ENCODE measurements at regions not wholly inside any gene's neighbourhood (a gene's known extent, or its start where the extent isn't known, plus 50 kb on each side); places are given as distances from the start of the nearest gene placed in this dataset.

GRCh38 chr15:70347321-70348225 lies 249.9 kb upstream of the TLE3 start:
- H3K4me2 ChIP-seq (ENCODE audit: insufficient read depth, insufficient read length, low read length): no peak overlapping the region
- Mint-ChIP-seq H3K36me3 (ENCODE audit: insufficient read depth in 1 of 3, low read depth in 3 of 3) (no peaks in the 10 kb centered on the region; a peak in 1 of 7 replicates), H3K4me3 (no peak overlapping the region), H3K9me3 (no peaks in the 10 kb centered on the region), H3K4me1 (peaks cover 6 to 7% of the 10 kb centered on the region in 2 experiments), H3K27me3 (ENCODE audit: low read depth) (no peaks in the 10 kb centered on the region; the same call in 1 of the 2 replicates), H3K27ac (no peak overlapping the region)
- TF ChIP-seq CTCF (conservative IDR thresholded peaks at IDR 0.05): no peak
- no peak overlapping the region for H3K9ac ChIP-seq (ENCODE audit: extremely low read depth, insufficient read length, low read length)
- no peak overlapping the region for H3K4ac ChIP-seq (ENCODE audit: low read depth, low read length)
- H2AFZ ChIP-seq (ENCODE audit: low read length): no peak overlapping the region
- H2BK15ac ChIP-seq (ENCODE audit: low read depth, low read length): no peak overlapping the region
- no peak overlapping the region for H3K14ac ChIP-seq (ENCODE audit: insufficient read depth, low read length)
- no peak for DNase-seq
- H2BK5ac ChIP-seq (ENCODE audit: insufficient read length, low read length): no peak overlapping the region
- H3K79me1 ChIP-seq (ENCODE audit: insufficient read depth, low read depth, low read length, poor library complexity, severe bottlenecking): no peaks in the 10 kb centered on the region
- no peak overlapping the region for H3K23ac ChIP-seq (ENCODE audit: insufficient read length, low read depth, low read length)
- H3K4me1 ChIP-seq (ENCODE audit: insufficient read depth, low read length): peaks cover 3% of the 10 kb centered on the region; the same call in 1 of the 2 replicates
- no peak overlapping the region for H2BK12ac ChIP-seq (ENCODE audit: insufficient read length, low read depth, low read length)
- H3K9me3 ChIP-seq (ENCODE audit: control insufficient read depth, low read depth, low read length): no peaks in the 10 kb centered on the region
- no peaks in the 10 kb centered on the region for H3K79me2 ChIP-seq (ENCODE audit: insufficient read depth, low read length)
- no peak overlapping the region for H4K8ac ChIP-seq (replicated peaks; ENCODE audit: insufficient read length, low read depth, low read length)
- no peak overlapping the region for H4K91ac ChIP-seq (ENCODE audit: insufficient read length, low read depth, low read length)
- no peaks in the 10 kb centered on the region for H4K20me1 ChIP-seq (ENCODE audit: control insufficient read depth, insufficient read depth, insufficient read length)
- no peaks in the 10 kb centered on the region for H3K27me3 ChIP-seq (ENCODE audit: insufficient read depth, low read length)
- WGBS (ENCODE audit: extremely low coverage, insufficient read length, low lambda C conversion rate): no CpG with 5 or more reads among the region's 7 CpGs
- no peak overlapping the region for H3K18ac ChIP-seq (ENCODE audit: insufficient read length, low read depth, low read length)
- H2BK120ac ChIP-seq (ENCODE audit: low read depth, low read length, poor library complexity, severe bottlenecking): no peak overlapping the region
- H3K23me2 ChIP-seq (ENCODE audit: insufficient read length, low read depth, low read length, poor library complexity, severe bottlenecking): no peaks in the 10 kb centered on the region
- H3K56ac ChIP-seq (ENCODE audit: insufficient read length, low read depth, low read length): no peak overlapping the region
- H4K5ac ChIP-seq (ENCODE audit: insufficient read length, low read depth, low read length): no peak overlapping the region
- H3K27ac ChIP-seq (ENCODE audit: insufficient read length, low read depth, low read length): no peak overlapping the region
- H3T11ph ChIP-seq (ENCODE audit: low read length): no peak overlapping the region
- no peak overlapping the region for H2BK20ac ChIP-seq (ENCODE audit: low read depth, low read length, poor library complexity, severe bottlenecking)
- no peak overlapping the region for H2AK5ac ChIP-seq (ENCODE audit: insufficient read length, low read length)
